Endothelial cell of umbilical vein (primary cell): ENCODE measurements at regions not wholly inside any gene's neighbourhood (a gene's known extent, or its start where the extent isn't known, plus 50 kb on each side); places are given as distances from the start of the nearest gene placed in this dataset.

Source experiments
- BruUV-seq: library from RNA; stranded (reverse); fragments of 400-500 nt; replicated peaks from 2 replicates; lab custom pipeline; 2021; lab: Mats Ljungman, UMichigan
- CTCF ChIA-PET: fragments of 300-600, 350-600 bp; sonication (Branson Sonifier 250); formaldehyde crosslinking; loops from one replicate; lab custom pipeline; 2021; ENCODE audit warnings: antibody characterized with exemption, inconsistent platforms; lab: Charles Lee
- POLR2A ChIA-PET: fragments of 300-600, 350-600 bp; sonication (Branson Sonifier 250); formaldehyde crosslinking; loops from one replicate; lab custom pipeline; 2021; ENCODE audit warnings: antibody characterized with exemption, inconsistent platforms; lab: Charles Lee
- DNase-seq: peaks from one replicate; pipeline ENCODE4 v3.0.0-alpha.2; 2011; ENCODE audit warnings: low read depth, low spot score
- FAIRE-seq: peaks from 2 replicates; lab custom pipeline; 2011; peaks lifted over from hg19 to GRCh38; lab: Jason Lieb, UNC
- H2AFZ ChIP-seq: 2 replicates; pipeline ENCODE4 v1.6.0; 2012; ENCODE audit warnings: low read depth, low read length, control low read depth, inconsistent platforms
- H3K27ac ChIP-seq: 2 replicates; pipeline ENCODE4 v1.5.1; 2011; ENCODE audit warnings: low read depth, mild to moderate bottlenecking, control low read depth, low read length, moderate library complexity; ENCODE audit not compliant: insufficient read depth
- H3K27me3 ChIP-seq, 2 experiments: 2 replicates each; pipeline versions ENCODE4 v1.6.0 to v1.6.1; 2011; ENCODE audit warnings: low read length in 2 of 2, mixed read lengths in 1 of 2; ENCODE audit not compliant: control insufficient read depth in 2 of 2, insufficient read depth in 2 of 2
- H3K36me3 ChIP-seq, 2 experiments: 2 replicates in 1 of 2; 3 replicates in 1 of 2; pipeline ENCODE4 v1.5.1; 2011; ENCODE audit warnings: low read length in 2 of 2, mild to moderate bottlenecking in 1 of 2, moderate library complexity in 1 of 2; ENCODE audit not compliant: control insufficient read depth in 2 of 2, insufficient read depth in 2 of 2; ENCODE audit errors: extremely low read depth in 1 of 2
- H3K4me1 ChIP-seq: 3 replicates; pipeline ENCODE4 v1.5.1; 2011; ENCODE audit warnings: mild to moderate bottlenecking, low read length; ENCODE audit not compliant: control insufficient read depth, insufficient read depth; ENCODE audit errors: extremely low read depth
- H3K4me2 ChIP-seq: 2 replicates; pipeline ENCODE4 v1.6.1; 2011; ENCODE audit warnings: low read length, control low read depth, mixed read lengths; ENCODE audit not compliant: insufficient read depth
- H3K4me3 ChIP-seq, 3 experiments: fragments of 200-600 bp in 1 of 3; sonication (generic), shearing (Covaris generic) in 1 of 3; replicated peaks in 1 of 3; 2 replicates each; pipeline ENCODE4 v1.5.1; 2011 to 2016; ENCODE audit warnings: control low read depth in 3 of 3, low read length in 3 of 3, mild to moderate bottlenecking in 2 of 3, inconsistent platforms in 1 of 3, low read depth in 1 of 3, moderate library complexity in 1 of 3; ENCODE audit not compliant: insufficient read depth in 1 of 3
- H3K79me2 ChIP-seq: 2 replicates; pipeline ENCODE4 v1.6.0; 2012; ENCODE audit warnings: low read length, inconsistent platforms; ENCODE audit not compliant: control insufficient read depth, insufficient read depth
- H3K9ac ChIP-seq: replicated peaks from 2 replicates; pipeline ENCODE3; 2011; ENCODE audit warnings: low read length, control low read depth; ENCODE audit not compliant: insufficient read depth; ENCODE audit errors: extremely low read depth
- H3K9me1 ChIP-seq: replicated peaks from 3 replicates; pipeline ENCODE4 v1.6.0; 2011; ENCODE audit warnings: mild to moderate bottlenecking, low read length; ENCODE audit not compliant: control insufficient read depth, insufficient read depth; ENCODE audit errors: extremely low read depth
- H3K9me3 ChIP-seq: replicated peaks from 2 replicates; pipeline ENCODE4 v1.5.1; 2012; ENCODE audit warnings: low read length, inconsistent platforms; ENCODE audit not compliant: control insufficient read depth, insufficient read depth
- H4K20me1 ChIP-seq: replicated peaks from 2 replicates; pipeline ENCODE3; 2011; ENCODE audit warnings: mild to moderate bottlenecking, low read length; ENCODE audit not compliant: control insufficient read depth, insufficient read depth; ENCODE audit errors: extremely low read depth
- EZH2 ChIP-seq: IDR thresholded peaks from 2 replicates; pipeline ENCODE4 v1.6.1; 2012; ENCODE audit warnings: borderline replicate concordance, low read depth, mild to moderate bottlenecking, moderate library complexity, low read length, inconsistent platforms; ENCODE audit not compliant: severe bottlenecking
- FOS ChIP-seq: IDR thresholded peaks from 2 replicates; pipeline ENCODE4 v1.6.1; 2011; ENCODE audit warnings: mild to moderate bottlenecking, low read length, moderate library complexity, borderline replicate concordance; ENCODE audit not compliant: insufficient read depth
- GATA2 ChIP-seq: IDR thresholded peaks from 2 replicates; pipeline ENCODE4 v1.7.0; 2011; ENCODE audit warnings: low read depth, mild to moderate bottlenecking, moderate library complexity, mixed read lengths, low read length; ENCODE audit not compliant: insufficient read length, insufficient read depth
- JUN ChIP-seq: IDR thresholded peaks from 2 replicates; pipeline ENCODE4 v1.6.1; 2011; ENCODE audit warnings: borderline replicate concordance, low read depth; ENCODE audit not compliant: insufficient read length, insufficient read depth
- MYC ChIP-seq: IDR thresholded peaks from one replicate; pipeline ENCODE4 v1.6.1; 2011; ENCODE audit warnings: mild to moderate bottlenecking, low read depth, low read length
- POLR2A ChIP-seq: IDR thresholded peaks from 2 replicates; pipeline ENCODE4 v1.6.1; 2012; ENCODE audit warnings: low read depth, mild to moderate bottlenecking, control low read depth, low read length
- POLR2AphosphoS5 ChIP-seq: IDR thresholded peaks from 2 replicates; pipeline ENCODE4 v1.6.1; 2012; ENCODE audit warnings: low read depth, mild to moderate bottlenecking, control low read depth, low read length, moderate library complexity; ENCODE audit not compliant: insufficient read depth
- dilution Hi-C: fragments of 300-500 bp; cut with MboI; formaldehyde crosslinking; loops from one replicate; pipeline ENCODE4 v1.15.0; 2019; ENCODE audit warnings: low sequenced_read_pairs; ENCODE audit not compliant: extremely low pct_ligation_motif_present
- intact Hi-C: fragments of 100-400 bp; cut with micrococcal nuclease; formaldehyde crosslinking; loops from one replicate; pipeline ENCODE4 v1.10.0; 2022
- TF ChIP-seq, protein P1 (sequence below), 2 donors: IDR thresholded peaks; 1 replicate in 1 of 2; 2 replicates in 1 of 2; pipeline ENCODE4 v1.5.1; 2011; ENCODE audit warnings: low read length in 2 of 2, mild to moderate bottlenecking in 2 of 2, moderate library complexity in 2 of 2, control low read depth in 1 of 2, inconsistent platforms in 1 of 2, low read depth in 1 of 2; ENCODE audit not compliant: insufficient read depth in 1 of 2; ENCODE audit errors: extremely low read depth in 1 of 2
- TF ChIP-seq, protein P2 (sequence below): IDR thresholded peaks from 2 replicates; pipeline ENCODE4 v1.6.1; 2011; ENCODE audit not compliant: insufficient read depth, insufficient read length

GRCh38 chr3:86702381-86702958 lies 288.5 kb downstream of the VGLL3 start:
- DNase-seq (peak; percentile 1), FAIRE-seq (no peak)
- H3K9ac ChIP-seq, result no peak overlapping the region
- no peaks in the 10 kb centered on the region for H3K9me1 ChIP-seq
- intact Hi-C loops (loop anchor here (2.0 to 10.0 kb wide), 2 partner anchors 382 to 464 kb away; no protein-coding TSS in a partner anchor), dilution Hi-C loops (no loop called here)
- H3K9me3 ChIP-seq, result no peaks in the 10 kb centered on the region
- no peaks in the 10 kb centered on the region for H3K4me1 ChIP-seq
- no peak overlapping the region for H2AFZ ChIP-seq
- no peaks in the 10 kb centered on the region for H3K27me3 ChIP-seq
- no peaks in the 10 kb centered on the region for H4K20me1 ChIP-seq
- BruUV-seq, result no TSS peak
- H3K4me3 ChIP-seq, result no peak overlapping the region
- H3K36me3 ChIP-seq, result no peaks in the 10 kb centered on the region
- POLR2A ChIA-PET, result no interaction called here
- no peak overlapping the region for H3K4me2 ChIP-seq
- CTCF ChIA-PET, result interaction anchor here (0.8 to 1.9 kb wide), 6 partner anchors 9 to 1303 kb away, joined by 3 to 5 read pairs (median 4); no protein-coding TSS in a partner anchor
- H3K27ac ChIP-seq, result no peak overlapping the region
- TF ChIP-seq, protein P1, sequence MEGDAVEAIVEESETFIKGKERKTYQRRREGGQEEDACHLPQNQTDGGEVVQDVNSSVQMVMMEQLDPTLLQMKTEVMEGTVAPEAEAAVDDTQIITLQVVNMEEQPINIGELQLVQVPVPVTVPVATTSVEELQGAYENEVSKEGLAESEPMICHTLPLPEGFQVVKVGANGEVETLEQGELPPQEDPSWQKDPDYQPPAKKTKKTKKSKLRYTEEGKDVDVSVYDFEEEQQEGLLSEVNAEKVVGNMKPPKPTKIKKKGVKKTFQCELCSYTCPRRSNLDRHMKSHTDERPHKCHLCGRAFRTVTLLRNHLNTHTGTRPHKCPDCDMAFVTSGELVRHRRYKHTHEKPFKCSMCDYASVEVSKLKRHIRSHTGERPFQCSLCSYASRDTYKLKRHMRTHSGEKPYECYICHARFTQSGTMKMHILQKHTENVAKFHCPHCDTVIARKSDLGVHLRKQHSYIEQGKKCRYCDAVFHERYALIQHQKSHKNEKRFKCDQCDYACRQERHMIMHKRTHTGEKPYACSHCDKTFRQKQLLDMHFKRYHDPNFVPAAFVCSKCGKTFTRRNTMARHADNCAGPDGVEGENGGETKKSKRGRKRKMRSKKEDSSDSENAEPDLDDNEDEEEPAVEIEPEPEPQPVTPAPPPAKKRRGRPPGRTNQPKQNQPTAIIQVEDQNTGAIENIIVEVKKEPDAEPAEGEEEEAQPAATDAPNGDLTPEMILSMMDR (IDR thresholded peaks at IDR 0.05; ENCODE audit: extremely low read depth in 1 of 2, insufficient read depth in 1 of 2, low read depth in 1 of 2, low read length in 2 of 2), result peak; percentile 13 to 21
- no peak for TF ChIP-seq POLR2A
- H3K79me2 ChIP-seq, result no peaks in the 10 kb centered on the region

- no peak overlapping the region for H3K9ac ChIP-seq
- H3K9me1 ChIP-seq, result no peaks in the 10 kb centered on the region
- CTCF ChIA-PET, result no interaction called here
Observed at GRCh38 chr3:86695752-86696151, 295.2 kb downstream of the VGLL3 start.

More at GRCh38 chr3:86695752-86696151, 295.2 kb downstream of the VGLL3 start:
- H4K20me1 ChIP-seq, result no peaks in the 10 kb centered on the region
- H3K4me2 ChIP-seq, result no peak overlapping the region
- H3K79me2 ChIP-seq, result no peaks in the 10 kb centered on the region
- no peaks in the 10 kb centered on the region for H3K4me1 ChIP-seq
- no peak overlapping the region for H3K4me3 ChIP-seq
- no peaks in the 10 kb centered on the region for H3K36me3 ChIP-seq
- DNase-seq (no peak), FAIRE-seq (no peak)
- TF ChIP-seq POLR2AphosphoS5 (no peak), FOS (no peak), MYC (no peak), GATA2 (no peak), JUN (no peak), EZH2 (no peak), POLR2A (no peak)
- TF ChIP-seq, protein P2, sequence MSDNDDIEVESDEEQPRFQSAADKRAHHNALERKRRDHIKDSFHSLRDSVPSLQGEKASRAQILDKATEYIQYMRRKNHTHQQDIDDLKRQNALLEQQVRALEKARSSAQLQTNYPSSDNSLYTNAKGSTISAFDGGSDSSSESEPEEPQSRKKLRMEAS, result no peak
- TF ChIP-seq, protein P1 (IDR thresholded peaks at IDR 0.05; ENCODE audit: extremely low read depth in 1 of 2, insufficient read depth in 1 of 2, low read depth in 1 of 2, low read length in 2 of 2), result no peak
- H3K9me3 ChIP-seq, result no peaks in the 10 kb centered on the region
- POLR2A ChIA-PET, result no interaction called here
- H2AFZ ChIP-seq, result no peak overlapping the region
- H3K27ac ChIP-seq, result no peak overlapping the region
- H3K27me3 ChIP-seq, result no peaks in the 10 kb centered on the region
- dilution Hi-C loops (no loop called here), intact Hi-C loops (no loop called here)
- BruUV-seq, result no TSS peak
